ENCODE measurements at regions not wholly inside any gene's neighbourhood (a gene's known extent, or its start where the extent isn't known, plus 50 kb on each side); places are given as distances from the start of the nearest gene placed in this dataset.

DNA sequence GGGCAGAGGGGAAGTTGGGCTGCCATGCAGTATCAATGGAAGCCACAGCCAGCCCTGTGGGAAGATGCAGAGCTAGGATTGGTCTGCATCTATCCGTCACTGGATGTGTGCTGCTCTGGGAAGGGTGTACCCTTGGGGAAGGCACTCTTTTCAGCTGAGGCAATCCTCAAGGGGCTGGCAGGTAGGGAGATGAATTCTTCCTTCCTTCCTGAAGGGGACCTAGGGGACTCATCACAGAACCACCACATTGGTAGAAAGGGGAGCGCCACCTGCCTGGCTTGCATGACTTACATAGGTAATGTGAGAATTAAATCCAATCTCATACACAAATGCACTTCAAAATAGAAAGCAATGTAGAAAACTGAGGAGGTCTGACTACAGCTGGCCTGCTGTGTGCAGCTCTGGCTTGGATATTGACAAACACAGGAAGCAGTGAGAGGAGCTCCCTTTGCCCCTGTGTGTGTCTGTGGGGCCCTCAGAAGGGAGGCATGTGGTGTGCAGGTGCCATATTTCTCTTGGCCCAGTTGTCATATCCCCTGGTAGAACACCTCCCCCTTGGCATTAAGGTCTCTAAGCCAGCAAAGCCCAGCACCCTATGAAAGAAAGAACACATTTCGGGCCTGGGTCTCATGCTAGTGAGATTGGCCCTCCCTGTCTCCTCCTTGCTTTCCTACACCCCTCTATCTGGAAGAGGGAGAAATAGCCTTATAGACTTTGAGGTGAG is 260.3 kb upstream of the MOCS1 start:
- H3K4me3 ChIP-seq (replicated peaks; ENCODE audit: low read depth, low read length): no peak overlapping the region
- TF ChIP-seq, protein P1, sequence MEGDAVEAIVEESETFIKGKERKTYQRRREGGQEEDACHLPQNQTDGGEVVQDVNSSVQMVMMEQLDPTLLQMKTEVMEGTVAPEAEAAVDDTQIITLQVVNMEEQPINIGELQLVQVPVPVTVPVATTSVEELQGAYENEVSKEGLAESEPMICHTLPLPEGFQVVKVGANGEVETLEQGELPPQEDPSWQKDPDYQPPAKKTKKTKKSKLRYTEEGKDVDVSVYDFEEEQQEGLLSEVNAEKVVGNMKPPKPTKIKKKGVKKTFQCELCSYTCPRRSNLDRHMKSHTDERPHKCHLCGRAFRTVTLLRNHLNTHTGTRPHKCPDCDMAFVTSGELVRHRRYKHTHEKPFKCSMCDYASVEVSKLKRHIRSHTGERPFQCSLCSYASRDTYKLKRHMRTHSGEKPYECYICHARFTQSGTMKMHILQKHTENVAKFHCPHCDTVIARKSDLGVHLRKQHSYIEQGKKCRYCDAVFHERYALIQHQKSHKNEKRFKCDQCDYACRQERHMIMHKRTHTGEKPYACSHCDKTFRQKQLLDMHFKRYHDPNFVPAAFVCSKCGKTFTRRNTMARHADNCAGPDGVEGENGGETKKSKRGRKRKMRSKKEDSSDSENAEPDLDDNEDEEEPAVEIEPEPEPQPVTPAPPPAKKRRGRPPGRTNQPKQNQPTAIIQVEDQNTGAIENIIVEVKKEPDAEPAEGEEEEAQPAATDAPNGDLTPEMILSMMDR (IDR thresholded peaks at IDR 0.05; ENCODE audit: low read length, missing control alignments): no peak
- DNase-seq (ENCODE audit: low read depth): no peak

DNA sequence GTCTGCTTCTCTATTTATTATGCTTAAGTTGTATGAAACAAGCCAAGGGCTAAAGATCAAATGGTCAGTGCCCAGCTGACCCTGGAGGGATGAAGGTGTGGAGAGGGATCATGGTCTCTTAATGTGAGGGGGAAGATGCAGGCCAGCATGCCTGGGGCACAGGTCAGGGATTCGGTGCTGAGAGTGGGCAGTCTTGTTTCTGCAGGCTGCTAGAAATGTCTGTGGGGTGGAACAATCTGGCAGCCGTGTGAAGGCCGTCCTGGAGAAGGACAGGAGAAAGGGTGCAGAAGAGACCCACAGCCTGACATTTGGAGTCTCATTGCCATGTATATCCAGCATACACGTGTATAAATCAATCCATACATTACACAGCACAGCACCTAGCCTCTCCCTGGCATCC is 258.3 kb upstream of the MOCS1 start:
- TF ChIP-seq, protein P1 (IDR thresholded peaks at IDR 0.05; ENCODE audit: low read length, missing control alignments): no peak
- no peak for DNase-seq (ENCODE audit: low read depth)

DNA sequence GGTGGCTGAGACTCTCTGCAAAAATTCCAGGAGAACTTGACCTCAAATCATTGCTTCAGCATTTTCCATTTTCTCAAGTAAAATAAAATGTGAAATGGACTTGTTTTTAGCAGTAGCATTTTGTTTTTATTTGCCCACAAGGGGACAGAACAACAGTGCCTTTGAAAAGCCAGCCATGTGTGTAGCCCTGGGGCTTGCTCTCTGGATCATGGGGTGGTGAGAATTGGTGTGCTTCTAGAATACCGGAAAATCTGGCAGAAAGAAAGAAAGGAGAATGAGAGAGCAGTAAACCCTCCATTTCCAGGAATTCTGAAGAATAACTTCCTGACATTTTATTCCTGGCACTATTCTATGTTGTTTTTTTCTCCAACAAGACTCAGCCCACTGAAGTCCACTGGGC is 254.7 kb upstream of the MOCS1 start:
- TF ChIP-seq, protein P1 (IDR thresholded peaks at IDR 0.05; ENCODE audit: low read length, missing control alignments): no peak
- H3K4me3 ChIP-seq (replicated peaks; ENCODE audit: low read depth, low read length): no peak overlapping the region
- no peak for DNase-seq (ENCODE audit: low read depth)

More for the DNA sequence above, 258.3 kb upstream of the MOCS1 start:
- H3K4me3 ChIP-seq (replicated peaks; ENCODE audit: low read depth, low read length): no peak overlapping the region

DNA sequence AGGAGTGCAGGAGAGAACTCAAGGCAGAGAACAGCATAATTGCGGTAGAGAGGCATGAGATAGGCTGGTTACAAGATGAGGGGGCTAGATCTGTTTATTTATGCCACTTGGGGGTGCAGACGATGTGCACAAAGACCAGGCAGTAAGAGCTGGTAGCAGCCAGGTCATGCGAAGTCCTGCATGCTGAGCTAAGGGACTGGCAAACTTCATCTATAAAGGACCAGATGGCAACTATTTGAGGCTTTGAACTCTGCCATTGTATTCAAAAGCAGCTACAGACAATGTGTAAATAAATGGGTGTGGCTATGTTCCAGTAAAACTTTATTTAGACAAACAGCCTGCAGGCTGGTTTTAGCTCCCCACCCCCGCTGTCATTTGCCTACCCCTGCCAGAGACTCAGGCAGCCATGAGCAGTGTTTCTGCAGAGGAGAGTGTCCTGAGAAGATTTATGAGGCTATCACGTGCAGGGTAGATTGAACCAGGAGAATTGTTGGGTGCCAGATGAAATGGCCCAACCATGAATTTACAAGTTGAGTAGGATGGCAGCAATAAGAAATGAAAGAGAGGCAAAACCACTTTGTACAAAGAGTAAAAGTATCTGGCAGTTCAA is 253.4 kb upstream of the MOCS1 start:
- H3K4me3 ChIP-seq (replicated peaks; ENCODE audit: low read depth, low read length): no peak overlapping the region
- TF ChIP-seq, protein P1 (IDR thresholded peaks at IDR 0.05; ENCODE audit: low read length, missing control alignments): no peak
- no peak for DNase-seq (ENCODE audit: low read depth)

DNA sequence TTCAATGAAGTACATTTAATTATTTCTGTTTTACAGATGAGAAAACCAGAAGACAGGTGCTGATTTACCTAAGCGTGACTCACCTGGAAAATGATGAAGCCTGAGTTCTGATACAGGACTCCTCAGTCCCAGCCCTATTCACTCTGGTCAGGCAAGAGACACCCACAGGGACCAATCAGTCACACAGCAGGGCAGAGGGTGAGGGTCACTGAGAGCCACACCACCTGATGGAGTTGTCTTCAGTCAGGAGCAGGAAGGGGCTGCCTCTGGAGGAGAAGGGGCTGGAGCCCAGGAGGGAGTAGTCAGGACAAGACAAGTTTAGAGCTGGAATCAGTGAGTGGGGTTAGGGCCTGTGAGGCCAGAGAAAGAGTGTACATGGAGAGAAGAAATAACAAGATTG is 251.2 kb upstream of the MOCS1 start:
- TF ChIP-seq, protein P1 (IDR thresholded peaks at IDR 0.05; ENCODE audit: low read length, missing control alignments): no peak
- DNase-seq (ENCODE audit: low read depth): no peak
- no peak overlapping the region for H3K4me3 ChIP-seq (replicated peaks; ENCODE audit: low read depth, low read length)

DNA sequence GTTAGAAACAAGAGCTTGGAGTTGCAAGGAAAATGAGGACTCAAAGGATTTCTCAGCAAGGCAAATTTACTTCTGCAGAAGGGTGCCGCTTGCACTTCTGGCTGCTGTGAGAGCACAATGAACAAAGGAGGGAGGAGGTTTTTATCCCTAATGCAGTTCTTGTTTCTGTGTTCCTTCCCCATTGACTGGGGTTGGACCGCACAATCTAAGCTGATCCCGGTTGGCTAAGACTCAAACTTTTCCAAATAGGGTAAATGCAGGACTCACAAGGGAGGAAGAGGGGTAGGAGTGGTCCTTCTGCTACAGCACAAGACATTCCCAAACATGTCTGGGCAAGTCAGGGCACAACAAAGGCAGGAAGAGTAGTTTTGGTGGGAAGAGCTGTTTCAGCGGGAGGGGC is 249.6 kb upstream of the MOCS1 start:
- no peak for DNase-seq (ENCODE audit: low read depth)
- H3K4me3 ChIP-seq (replicated peaks; ENCODE audit: low read depth, low read length): no peak overlapping the region
- TF ChIP-seq, protein P1 (IDR thresholded peaks at IDR 0.05; ENCODE audit: low read length, missing control alignments): no peak

DNA sequence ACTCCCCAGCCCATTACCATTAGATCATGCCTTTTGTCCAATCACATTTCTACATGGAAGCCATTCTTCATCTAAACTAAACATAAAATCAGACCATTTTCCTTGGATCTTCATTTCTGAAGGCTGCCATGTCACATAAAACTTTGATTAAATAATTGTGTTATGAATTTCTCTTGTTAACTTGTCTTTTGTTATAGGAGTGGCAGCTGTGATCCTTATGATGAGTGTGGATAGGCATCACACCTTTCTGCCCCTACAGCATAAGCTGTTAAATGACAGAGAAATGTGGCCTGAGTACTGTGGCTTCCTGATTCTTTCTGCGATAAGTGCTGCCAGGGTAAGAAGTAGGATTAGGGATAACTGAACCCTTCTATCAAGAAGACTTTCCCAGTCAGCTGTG is 247.1 kb upstream of the MOCS1 start:
- TF ChIP-seq, protein P1 (IDR thresholded peaks at IDR 0.05; ENCODE audit: low read length, missing control alignments): no peak
- H3K4me3 ChIP-seq (replicated peaks; ENCODE audit: low read depth, low read length): no peak overlapping the region
- DNase-seq (ENCODE audit: low read depth): no peak
